HEK293T (cell line): ENCODE measurements at regions not wholly inside any gene's neighbourhood (a gene's known extent, or its start where the extent isn't known, plus 50 kb on each side); places are given as distances from the start of the nearest gene placed in this dataset.

Source experiments
- L3MBTL2 ChIP-seq: fragments of 450-650 bp; conservative IDR thresholded peaks from 2 replicates; pipeline ENCODE4 v1.6.1; 2016; ENCODE audit warnings: mild to moderate bottlenecking
- TARDBP ChIP-seq: fragments of 450-650 bp; IDR thresholded peaks from 2 replicates; pipeline ENCODE4 v1.6.1; 2016

DNA sequence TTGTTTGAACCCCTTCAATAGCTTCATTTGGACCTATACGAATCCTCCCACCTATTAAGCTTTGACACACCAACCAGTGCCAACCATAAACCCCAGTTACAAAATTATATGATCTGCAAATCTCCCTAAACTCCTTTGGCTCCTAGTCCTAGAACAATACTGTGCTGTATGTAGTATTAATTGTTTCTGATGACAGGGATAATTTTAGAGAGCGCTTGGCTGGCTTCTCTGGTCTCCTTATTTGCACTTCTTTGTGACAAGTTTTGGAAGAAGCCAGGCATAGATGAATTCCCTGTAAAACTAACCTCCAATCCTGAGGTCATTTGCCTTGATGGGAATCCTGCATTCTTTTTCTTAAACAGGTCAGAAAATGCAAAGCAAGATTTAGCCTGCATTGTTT is 433.0 kb downstream of the PPARGC1A start:
- no peak for TF ChIP-seq L3MBTL2
- TF ChIP-seq TARDBP, result no peak
